Esophagus muscularis mucosa (tissue), 4 donors: ENCODE measurements at regions not wholly inside any gene's neighbourhood (a gene's known extent, or its start where the extent isn't known, plus 50 kb on each side); places are given as distances from the start of the nearest gene placed in this dataset.
"Not testable (repeated sequence)": the region's sequence is repeated elsewhere in the genome, so short reads cannot be mapped to it uniquely, and the experiment has no call there.

Experiments used
- DNase-seq: peaks from one replicate; pipeline ENCODE4 v3.0.0-alpha.2; 2017; ENCODE audit errors: extremely low spot score
- H3K27ac ChIP-seq, 4 donors: fragments of 200-600 bp; sonication (generic); replicated peaks in 1 of 4; 1 replicate in 3 of 4; 2 replicates in 1 of 4; pipeline ENCODE4 v1.5.1; 2016 to 2019; ENCODE audit warnings: mild to moderate bottlenecking in 1 of 4
- H3K27me3 ChIP-seq, 4 donors: fragments of 200-600 bp; sonication (generic); one replicate each; pipeline versions ENCODE4 v1.5.1 to v1.6.0; 2016 to 2019
- H3K36me3 ChIP-seq, 4 donors: fragments of 200-600 bp; sonication (generic); one replicate each; pipeline ENCODE4 v1.5.1; 2016 to 2019
- H3K4me1 ChIP-seq, 4 donors: fragments of 200-600 bp; sonication (generic); one replicate each; pipeline ENCODE4 v1.5.1; 2016 to 2019
- H3K4me3 ChIP-seq, 4 donors: fragments of 200-600 bp; sonication (generic); 1 replicate in 2 of 4; 2 replicates in 2 of 4; pipeline ENCODE4 v1.5.1; 2016 to 2019; ENCODE audit warnings: mild to moderate bottlenecking in 4 of 4, moderate library complexity in 1 of 4
- H3K9me3 ChIP-seq, 4 donors: fragments of 200-600 bp; sonication (generic); 1 replicate in 3 of 4; 2 replicates in 1 of 4; pipeline ENCODE4 v1.5.1; 2016 to 2019
- CTCF ChIP-seq, 3 experiments: fragments of 200-600 bp in 2 of 3; fragments of 450-650 bp in 1 of 3; sonication (generic) in 2 of 3; IDR thresholded peaks; one replicate each; pipeline ENCODE4 v1.5.1; 2017 to 2019; ENCODE audit warnings: antibody characterized with exemption in 3 of 3, mild to moderate bottlenecking in 2 of 3, moderate library complexity in 1 of 3
- EP300 ChIP-seq: sonication (generic); formaldehyde crosslinking; IDR thresholded peaks from one replicate; pipeline ENCODE4 v1.6.1; 2017; ENCODE audit warnings: antibody characterized with exemption
- POLR2A ChIP-seq: fragments of 450-650 bp; IDR thresholded peaks from one replicate; pipeline ENCODE4 v1.6.1; 2017; ENCODE audit warnings: antibody characterized with exemption, moderate library complexity, mild to moderate bottlenecking, low read depth
- POLR2AphosphoS5 ChIP-seq, 2 donors: sonication (generic); formaldehyde crosslinking; IDR thresholded peaks; one replicate each; pipeline ENCODE4 v1.6.1; 2017; ENCODE audit warnings: antibody characterized with exemption in 2 of 2
- WGBS: methylation state at CpG from one replicate; pipeline ENCODE4 v1.1.5; 2018; 5-methylcytosine and 5-hydroxymethylcytosine counted together
- intact Hi-C: fragments of 100-400 bp; cut with DNase I; formaldehyde crosslinking; loops from one replicate; pipeline ENCODE4 v1.15.1; 2023

- H3K9me3 ChIP-seq, H3K27me3 ChIP-seq, H3K36me3 ChIP-seq, DNase-seq, H3K4me1 ChIP-seq, H3K4me3 ChIP-seq, H3K27ac ChIP-seq, intact Hi-C loops: not testable (repeated sequence)
- no CpG with 5 or more reads among the region's 9 CpGs for WGBS
Observed at GRCh38 chr12:131295117-131295516, 341.4 kb downstream of the ADGRD1 start.

GRCh38 chr12:131295559-131295958, 341.9 kb downstream of the ADGRD1 start:
- DNase-seq = peak; percentile 53

GRCh38 chr12:131296136-131296535, 342.4 kb downstream of the ADGRD1 start:
- H3K4me3 ChIP-seq, H3K27ac ChIP-seq, H3K4me1 ChIP-seq, intact Hi-C loops, H3K36me3 ChIP-seq, H3K9me3 ChIP-seq, H3K27me3 ChIP-seq: not testable (repeated sequence)
- peak; percentile 5 for DNase-seq
- 86% methylated on average over 1 of the region's 6 CpGs for WGBS

More at GRCh38 chr12:131295559-131295958, 341.9 kb downstream of the ADGRD1 start:
- WGBS = 88% methylated on average over 16 of the region's 17 CpGs
- H3K4me1 ChIP-seq, intact Hi-C loops, H3K9me3 ChIP-seq, H3K27ac ChIP-seq, H3K4me3 ChIP-seq, H3K27me3 ChIP-seq, H3K36me3 ChIP-seq: not testable (repeated sequence)

GRCh38 chr12:131296651-131297050, 342.9 kb downstream of the ADGRD1 start:
- H3K9me3 ChIP-seq, H3K27ac ChIP-seq, intact Hi-C loops, H3K36me3 ChIP-seq, H3K27me3 ChIP-seq, H3K4me3 ChIP-seq, H3K4me1 ChIP-seq: not testable (repeated sequence)
- peak; percentile 55 for DNase-seq
- WGBS = 93% methylated on average over 6 of the region's 14 CpGs

- H3K27me3 ChIP-seq, intact Hi-C loops, H3K9me3 ChIP-seq, H3K4me1 ChIP-seq, H3K27ac ChIP-seq, DNase-seq, H3K4me3 ChIP-seq, H3K36me3 ChIP-seq: not testable (repeated sequence)
- no CpG with 5 or more reads among the region's 83 CpGs for WGBS
Observed at GRCh38 chr12:131298526-131299369, 345.0 kb downstream of the ADGRD1 start.

GRCh38 chr12:131299370-131299701, 345.6 kb downstream of the ADGRD1 start:
- H3K27ac ChIP-seq, H3K36me3 ChIP-seq, H3K27me3 ChIP-seq, intact Hi-C loops, DNase-seq, H3K4me3 ChIP-seq, H3K4me1 ChIP-seq, H3K9me3 ChIP-seq: not testable (repeated sequence)
- WGBS = no CpG with 5 or more reads among the region's 27 CpGs

GRCh38 chr12:131303576-131303975, 349.9 kb downstream of the ADGRD1 start:
- DNase-seq, H3K4me3 ChIP-seq, H3K9me3 ChIP-seq, H3K27ac ChIP-seq, H3K4me1 ChIP-seq, H3K36me3 ChIP-seq, H3K27me3 ChIP-seq, intact Hi-C loops: not testable (repeated sequence)
- WGBS = 46% methylated on average over 2 of the region's 5 CpGs

GRCh38 chr12:131304642-131305041, 350.9 kb downstream of the ADGRD1 start:
- H3K27me3 ChIP-seq, H3K27ac ChIP-seq, H3K9me3 ChIP-seq, H3K4me3 ChIP-seq, DNase-seq, intact Hi-C loops, H3K36me3 ChIP-seq, H3K4me1 ChIP-seq: not testable (repeated sequence)
- no CpG with 5 or more reads among the region's 6 CpGs for WGBS

GRCh38 chr12:131309700-131310099, 356.0 kb downstream of the ADGRD1 start:
- intact Hi-C loops = no loop called here
- peak; percentile 77 for DNase-seq
- H3K36me3 ChIP-seq = no peaks in the 10 kb centered on the region

GRCh38 chr12:131310227-131310969, 356.7 kb downstream of the ADGRD1 start:
- H3K4me1 ChIP-seq, intact Hi-C loops, H3K36me3 ChIP-seq, H3K27ac ChIP-seq, H3K9me3 ChIP-seq, H3K4me3 ChIP-seq: not testable (repeated sequence)
- H3K27me3 ChIP-seq = peaks cover 0 to 43% (median 3%) of the 10 kb centered on the region in 4 donors
- WGBS = 74% methylated on average over 18 of the region's 22 CpGs
- DNase-seq = peak; percentile 57

More at GRCh38 chr12:131309700-131310099, 356.0 kb downstream of the ADGRD1 start:
- Histone ChIP-seq H3K27me3 (peaks cover 0 to 37% (median 3%) of the 10 kb centered on the region in 4 donors), H3K27ac (no peak overlapping the region), H3K9me3 (no peaks in the 10 kb centered on the region), H3K4me3 (no peak overlapping the region), H3K4me1 (no peaks in the 10 kb centered on the region)
- WGBS = 55% methylated on average over 5 of the region's 5 CpGs
- no peak for TF ChIP-seq CTCF (IDR thresholded peaks at IDR 0.05)
- no peak for TF ChIP-seq EP300
- TF ChIP-seq POLR2AphosphoS5 (IDR thresholded peaks at IDR 0.05) = no peak
- TF ChIP-seq POLR2A = no peak

GRCh38 chr12:131311279-131311722, 357.6 kb downstream of the ADGRD1 start:
- H3K4me3 ChIP-seq, intact Hi-C loops, H3K9me3 ChIP-seq, H3K4me1 ChIP-seq, H3K36me3 ChIP-seq, H3K27ac ChIP-seq: not testable (repeated sequence)
- peaks cover 0 to 43% (median 3%) of the 10 kb centered on the region in 4 donors for H3K27me3 ChIP-seq
- WGBS = 40% methylated on average over 1 of the region's 12 CpGs
- DNase-seq = peak; percentile 47
